Transverse colon (tissue), 4 donors: ENCODE measurements at regions not wholly inside any gene's neighbourhood (a gene's known extent, or its start where the extent isn't known, plus 50 kb on each side); places are given as distances from the start of the nearest gene placed in this dataset.
"Not testable (repeated sequence)": the region's sequence is repeated elsewhere in the genome, so short reads cannot be mapped to it uniquely, and the experiment has no call there.

Experiments used
- DNase-seq: peaks from one replicate; pipeline ENCODE4 v3.0.0-alpha.2; 2019
- H3K27ac ChIP-seq, 4 donors: fragments of 200-600 bp; sonication (generic); 2 replicates each; pipeline ENCODE4 v1.5.1; 2016 to 2018; ENCODE audit warnings: inconsistent platforms in 4 of 4
- H3K27me3 ChIP-seq: fragments of 200-600 bp; sonication (generic); 2 replicates; pipeline ENCODE4 v1.5.1; 2017; ENCODE audit warnings: inconsistent platforms
- H3K36me3 ChIP-seq, 4 donors: fragments of 200-600 bp; sonication (generic); 2 replicates each; pipeline ENCODE4 v1.5.1; 2017 to 2019; ENCODE audit warnings: inconsistent platforms in 4 of 4
- H3K4me1 ChIP-seq, 4 donors: fragments of 200-600 bp; sonication (generic); 2 replicates each; pipeline ENCODE4 v1.5.1; 2017 to 2020; ENCODE audit warnings: inconsistent platforms in 4 of 4
- H3K4me3 ChIP-seq, 4 donors: fragments of 200-600 bp; sonication (generic); 1 replicate in 1 of 4; 2 replicates in 3 of 4; pipeline versions ENCODE4 v1.5.1 to v1.6.1; 2017 to 2019; ENCODE audit warnings: inconsistent platforms in 4 of 4
- H3K9me3 ChIP-seq, 2 donors: fragments of 200-600 bp; sonication (generic); 2 replicates each; pipeline ENCODE4 v1.5.1; 2017 to 2019; ENCODE audit warnings: inconsistent platforms in 2 of 2
- CTCF ChIP-seq, 5 experiments: fragments of 200-600 bp in 3 of 5; fragments of 450-650 bp in 2 of 5; sonication (generic) in 3 of 5; IDR thresholded peaks; 1 replicate in 2 of 5; 2 replicates in 3 of 5; pipeline ENCODE4 v1.5.1; 2016 to 2017; ENCODE audit warnings: antibody characterized with exemption in 5 of 5, inconsistent platforms in 3 of 5, mild to moderate bottlenecking in 2 of 5, moderate library complexity in 1 of 5
- EP300 ChIP-seq: sonication (generic); formaldehyde crosslinking; IDR thresholded peaks from one replicate; pipeline ENCODE4 v1.6.1; 2017; ENCODE audit warnings: antibody characterized with exemption, low read depth
- POLR2A ChIP-seq: fragments of 450-650 bp; IDR thresholded peaks from one replicate; pipeline ENCODE4 v1.6.1; 2016; ENCODE audit warnings: antibody characterized with exemption, mild to moderate bottlenecking, moderate library complexity
- POLR2AphosphoS5 ChIP-seq, 3 donors: sonication (generic); formaldehyde crosslinking; IDR thresholded peaks; one replicate each; pipeline ENCODE4 v1.6.1; 2016; ENCODE audit warnings: antibody characterized with exemption in 3 of 3
- WGBS, 2 donors: methylation state at CpG; one replicate each; pipeline ENCODE4 v1.1.5; 2018; ENCODE audit warnings: low coverage in 1 of 2; 5-methylcytosine and 5-hydroxymethylcytosine counted together
- in situ Hi-C, 4 donors: fragments of 200-750 bp; cut with MboI; loops; one replicate each; pipeline versions ENCODE4 v1.15.0 to v1.15.1; 2017; ENCODE audit warnings: low sequenced_read_pairs in 3 of 4, low pct_ligation_motif_present in 1 of 4, low pct_unique_long_range_greater_than_20kb in 1 of 4
- intact Hi-C: fragments of 100-400 bp; cut with DNase I; formaldehyde crosslinking; loops from one replicate; pipeline ENCODE4 v1.15.1; 2023; ENCODE audit warnings: low total_unique reads

GRCh38 chrX:555725-556666, 74.6 kb upstream of the SHOX start:
- no peak for DNase-seq
- intact Hi-C loops: no loop called here
- Histone ChIP-seq H3K27ac (no peak overlapping the region), H3K4me3 (no peak overlapping the region), H3K9me3 (no peaks in the 10 kb centered on the region), H3K4me1 (no peaks in the 10 kb centered on the region), H3K27me3 (no peaks in the 10 kb centered on the region), H3K36me3 (no peaks in the 10 kb centered on the region)
- WGBS, 2 donors: 68% methylated on average over 20 to 37 of the region's 37 CpGs
- in situ Hi-C loops: no loop called here
- TF ChIP-seq POLR2A (no peak), EP300 (no peak), CTCF (IDR thresholded peaks at IDR 0.05) (no peak), POLR2AphosphoS5 (IDR thresholded peaks at IDR 0.05) (no peak)

- 88 to 93% methylated on average over 3 to 21 of the region's 21 CpGs for WGBS, 2 donors
- in situ Hi-C loops: not testable (repeated sequence)
Measured at GRCh38 chrX:557601-558000, 73.0 kb upstream of the SHOX start.

GRCh38 chrX:559282-559681, 71.3 kb upstream of the SHOX start:
- H3K4me3 ChIP-seq, DNase-seq, in situ Hi-C loops, H3K27me3 ChIP-seq, H3K27ac ChIP-seq, H3K4me1 ChIP-seq, H3K9me3 ChIP-seq, H3K36me3 ChIP-seq, intact Hi-C loops: not testable (repeated sequence)
- WGBS, 2 donors: 71 to 96% methylated on average over 1 to 10 of the region's 10 CpGs

More at GRCh38 chrX:557601-558000, 73.0 kb upstream of the SHOX start:
- H3K4me1 ChIP-seq, DNase-seq, H3K27me3 ChIP-seq, H3K9me3 ChIP-seq, H3K4me3 ChIP-seq, H3K27ac ChIP-seq, H3K36me3 ChIP-seq, intact Hi-C loops: not testable (repeated sequence)

GRCh38 chrX:567891-568290, 62.7 kb upstream of the SHOX start:
- 83 to 86% methylated on average over 2 to 8 of the region's 8 CpGs for WGBS, 2 donors
- intact Hi-C loops: no loop called here
- no peak for TF ChIP-seq POLR2A
- no peak for TF ChIP-seq EP300
- no peaks in the 10 kb centered on the region for H3K36me3 ChIP-seq
- H3K27me3 ChIP-seq: no peaks in the 10 kb centered on the region
- in situ Hi-C loops: no loop called here
- DNase-seq: no peak
- H3K4me3 ChIP-seq: no peak overlapping the region
- H3K9me3 ChIP-seq: no peaks in the 10 kb centered on the region
- H3K4me1 ChIP-seq: no peaks in the 10 kb centered on the region
- no peak overlapping the region for H3K27ac ChIP-seq

GRCh38 chrX:568311-568710, 62.3 kb upstream of the SHOX start:
- intact Hi-C loops: no loop called here
- Histone ChIP-seq H3K9me3 (no peaks in the 10 kb centered on the region), H3K4me1 (no peaks in the 10 kb centered on the region), H3K27ac (no peak overlapping the region), H3K36me3 (no peaks in the 10 kb centered on the region), H3K4me3 (no peak overlapping the region), H3K27me3 (no peaks in the 10 kb centered on the region)
- TF ChIP-seq POLR2AphosphoS5 (IDR thresholded peaks at IDR 0.05): no peak
- TF ChIP-seq CTCF (IDR thresholded peaks at IDR 0.05): no peak
- TF ChIP-seq EP300: no peak
- TF ChIP-seq POLR2A: no peak
- no peak for DNase-seq
- WGBS, 2 donors: 90 to 92% methylated on average over 1 of the region's 1 CpG
- in situ Hi-C loops: no loop called here
